PC-3 (cell line): ENCODE measurements at regions not wholly inside any gene's neighbourhood (a gene's known extent, or its start where the extent isn't known, plus 50 kb on each side); places are given as distances from the start of the nearest gene placed in this dataset.

Experiments
- CTCF ChIP-seq: fragments of 300-600 bp; sonication (generic); conservative IDR thresholded peaks from 2 replicates; pipeline ENCODE4 v1.5.1; 2017; ENCODE audit warnings: antibody characterized with exemption, low read depth, mild to moderate bottlenecking, low read length
- EZH2 ChIP-seq: fragments of 300-600 bp; sonication (generic); IDR thresholded peaks from one replicate; pipeline ENCODE4 v1.6.1; 2017; ENCODE audit warnings: antibody characterized with exemption, mild to moderate bottlenecking, low read length; ENCODE audit not compliant: unreplicated experiment
- EZH2phosphoT487 ChIP-seq: fragments of 300-600 bp; sonication (generic); IDR thresholded peaks from 2 replicates; pipeline ENCODE4 v1.6.1; 2018; ENCODE audit warnings: mild to moderate bottlenecking, antibody characterized with exemption, low read length, borderline replicate concordance

DNA sequence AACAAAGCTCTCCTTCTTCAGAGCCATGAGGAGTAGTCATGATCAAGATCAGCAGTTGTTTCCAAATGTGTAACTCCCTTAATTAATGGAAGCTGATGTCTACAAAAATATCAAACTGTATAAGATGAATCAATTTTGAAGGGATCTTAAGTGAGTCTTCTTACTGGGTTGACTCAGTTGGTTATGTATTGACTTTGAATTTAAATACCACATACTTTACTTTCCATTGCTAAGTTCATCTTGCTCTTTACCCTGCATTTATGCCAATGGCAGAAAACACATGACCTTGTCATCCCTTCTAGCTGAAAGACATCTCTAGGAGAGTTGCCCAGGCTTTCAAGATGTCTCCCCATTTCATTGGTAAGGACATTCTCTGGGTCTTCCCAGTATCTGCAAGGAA lies 123.2 kb upstream of the STMND1 start:
- TF ChIP-seq CTCF (no peak), EZH2 (no peak), EZH2phosphoT487 (no peak)
